T-helper 2 cell (primary cell): ENCODE measurements at regions not wholly inside any gene's neighbourhood (a gene's known extent, or its start where the extent isn't known, plus 50 kb on each side); places are given as distances from the start of the nearest gene placed in this dataset.
"Not testable (repeated sequence)": the region's sequence is repeated elsewhere in the genome, so short reads cannot be mapped to it uniquely, and the experiment has no call there.

ENCODE experiments used
- DNase-seq, 5 experiments: peaks; one replicate each; pipeline versions ENCODE4 v3.0.0 to v3.0.0-alpha.2; 2012 to 2022

DNA sequence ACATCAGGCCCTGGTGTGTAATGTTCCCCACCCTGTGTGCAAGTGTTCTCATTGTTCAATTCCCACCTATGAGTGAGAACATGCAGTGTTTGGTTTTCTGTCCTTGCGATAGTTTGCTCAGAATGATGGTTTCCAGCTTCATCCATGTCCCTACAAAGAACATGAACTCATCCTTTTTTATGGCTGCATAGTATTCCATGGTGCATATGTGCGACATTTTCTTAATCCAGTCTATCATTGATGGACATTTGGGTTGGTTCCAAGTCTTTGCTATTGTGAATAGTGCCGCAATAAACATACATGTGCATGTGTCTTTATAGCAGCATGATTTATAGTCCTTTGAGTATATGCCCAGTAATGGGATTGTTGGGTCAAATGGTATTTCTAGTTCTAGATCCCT is 60.5 kb upstream of the PSME4 start:
- DNase-seq: not testable (repeated sequence)

- DNase-seq: no peak
Measured at GRCh38 chr2:54030806-54031205, 60.0 kb upstream of the PSME4 start.

GRCh38 chr2:54030396-54030741 is 59.6 kb upstream of the PSME4 start:
- no peak for DNase-seq

DNA sequence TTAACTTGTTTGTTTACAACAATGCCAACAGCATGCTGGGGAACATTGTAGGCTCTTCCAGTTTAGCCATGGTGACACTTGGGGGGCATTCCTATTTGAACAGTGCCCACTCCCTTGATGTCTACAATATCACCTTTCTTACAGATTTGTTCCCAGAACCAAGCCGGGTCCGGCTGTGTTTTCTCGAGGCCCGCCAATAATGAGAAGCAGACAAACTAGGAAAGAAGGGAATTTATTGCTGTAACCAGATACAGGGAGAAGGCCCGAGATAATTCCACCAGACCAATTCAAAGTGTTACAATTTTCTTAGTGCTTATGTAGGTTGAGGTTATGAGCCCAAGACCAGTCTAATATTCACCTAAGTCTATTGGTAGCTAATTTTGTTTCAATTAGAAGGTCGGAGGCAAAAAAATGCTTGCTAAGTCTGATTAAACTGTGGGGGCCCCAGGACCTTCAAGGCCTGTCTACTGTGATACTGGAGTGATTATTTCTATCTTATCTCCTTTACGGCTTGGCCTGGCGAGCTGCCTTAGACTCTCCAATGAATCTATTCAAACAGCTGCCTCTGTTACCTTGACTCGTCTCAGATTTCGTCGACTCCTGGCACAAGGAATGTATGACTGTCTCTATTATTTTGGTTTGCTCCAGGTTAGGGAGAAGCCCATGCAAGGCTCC is 59.1 kb upstream of the PSME4 start:
- no peak for DNase-seq

DNA sequence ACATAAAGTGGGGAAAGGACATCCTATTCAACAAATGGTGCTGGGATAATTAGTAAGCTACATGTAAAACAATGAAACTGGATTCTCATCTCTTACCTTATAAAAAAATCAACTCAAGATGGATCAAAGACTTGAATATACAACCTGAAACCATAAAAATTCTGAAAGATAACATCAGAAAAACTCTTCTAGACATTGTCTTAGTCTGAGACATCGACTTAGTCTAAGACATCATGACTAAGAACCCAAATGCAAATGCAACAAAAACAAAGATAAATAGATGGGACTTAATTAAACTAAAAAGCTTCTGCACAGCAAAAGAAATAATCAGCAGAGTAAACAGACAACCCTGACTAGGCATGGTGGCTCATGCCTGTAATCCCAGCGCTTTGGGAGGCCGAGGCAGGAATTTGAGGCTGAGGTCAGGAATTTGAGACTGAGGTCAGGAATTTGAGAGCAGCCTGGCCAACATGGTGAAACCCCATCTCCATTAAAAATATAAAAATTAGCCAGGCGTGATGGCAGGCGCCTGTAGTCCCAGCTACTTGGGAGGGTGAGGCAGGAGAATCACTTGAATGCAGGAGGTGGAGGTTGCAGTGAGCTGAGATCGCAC is 54.8 kb upstream of the PSME4 start:
- DNase-seq: peak in 1 of 5 experiments; percentile 32

- no peak for DNase-seq
Measured at GRCh38 chr2:54024576-54024975, 53.8 kb upstream of the PSME4 start.

DNA sequence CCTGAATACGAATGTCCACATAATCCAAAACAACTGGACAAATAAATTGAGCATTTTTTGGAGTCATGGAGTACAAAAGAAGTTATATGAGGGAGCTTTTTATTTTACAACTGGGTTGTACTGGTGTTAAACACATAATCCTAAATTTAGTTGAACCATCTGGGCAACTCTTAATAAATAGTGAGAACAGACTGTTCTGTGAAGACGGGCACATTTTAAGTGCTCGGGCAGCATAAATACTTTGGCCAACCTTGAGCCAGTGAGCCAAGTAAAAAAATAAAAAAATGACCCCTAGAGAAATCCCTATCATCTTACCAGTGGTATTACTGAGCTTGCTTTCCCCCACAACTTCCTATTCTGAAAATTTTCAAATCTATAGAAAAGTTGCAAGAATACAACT is 50.9 kb upstream of the PSME4 start:
- no peak for DNase-seq

GRCh38 chr2:54020793-54021414 is 50.1 kb upstream of the PSME4 start:
- no peak for DNase-seq
